GM23338 (cell line): ENCODE measurements at regions not wholly inside any gene's neighbourhood (a gene's known extent, or its start where the extent isn't known, plus 50 kb on each side); places are given as distances from the start of the nearest gene placed in this dataset.

Experiments
- CREB1 ChIP-seq: fragments of 250-450 bp; sonication (Bioruptor Pico); IDR thresholded peaks from 2 replicates; pipeline ENCODE4 v1.5.0; 2020; ENCODE audit warnings: low read depth, mild to moderate bottlenecking, moderate library complexity
- CTCF ChIP-seq, 2 experiments: fragments of 200-600 bp in 1 of 2; sonication (generic) in 1 of 2; conservative IDR thresholded peaks; 2 replicates each; pipeline versions ENCODE4 v1.5.1 to v1.6.1; 2016 to 2017; ENCODE audit warnings: antibody characterized with exemption in 2 of 2, low read depth in 2 of 2, mild to moderate bottlenecking in 2 of 2, moderate library complexity in 1 of 2
- EZH2 ChIP-seq: fragments of 200-600 bp; sonication (generic); IDR thresholded peaks from one replicate; pipeline ENCODE4 v1.8.0; 2017; ENCODE audit warnings: antibody characterized with exemption, mild to moderate bottlenecking, low read depth; ENCODE audit not compliant: unreplicated experiment
- EZH2phosphoT487 ChIP-seq: fragments of 200-600 bp; sonication (generic); IDR thresholded peaks from one replicate; pipeline ENCODE4 v1.8.1; 2018; ENCODE audit warnings: antibody characterized with exemption; ENCODE audit not compliant: unreplicated experiment
- POLR2AphosphoS5 ChIP-seq: IDR thresholded peaks from 2 replicates; pipeline ENCODE4 v1.6.1; 2016; ENCODE audit warnings: antibody characterized with exemption, low read depth
- REST ChIP-seq: IDR thresholded peaks from one replicate; pipeline ENCODE4 v1.6.1; 2018; ENCODE audit warnings: antibody characterized with exemption; ENCODE audit not compliant: unreplicated experiment
- STAT1 ChIP-seq: IDR thresholded peaks from one replicate; pipeline ENCODE4 v1.6.1; 2016; ENCODE audit warnings: antibody characterized with exemption; ENCODE audit not compliant: unreplicated experiment
- ZNF331 ChIP-seq: fragments of 250-450 bp; sonication (Bioruptor Pico); IDR thresholded peaks from 2 replicates; pipeline ENCODE4 v1.5.0; 2020; ENCODE audit warnings: low read depth, mild to moderate bottlenecking, moderate library complexity

- TF ChIP-seq CTCF (conservative IDR thresholded peaks at IDR 0.05; ENCODE audit: low read depth in 2 of 2) (no peak), POLR2AphosphoS5 (no peak), ZNF331 (no peak), EZH2 (no peak), STAT1 (no peak), EZH2phosphoT487 (no peak), REST (no peak), CREB1 (no peak)
These were observed 820.2 kb downstream of the TRIML1 start for GRCh38 chr4:188959424-188959823.
